GM12865 (cell line): ENCODE measurements at regions not wholly inside any gene's neighbourhood (a gene's known extent, or its start where the extent isn't known, plus 50 kb on each side); places are given as distances from the start of the nearest gene placed in this dataset.

Experiments used
- DNase-seq: peaks from one replicate; pipeline ENCODE4 v3.0.0; 2010; ENCODE audit warnings: low read depth
- H3K4me3 ChIP-seq: 2 replicates; pipeline ENCODE4 v1.5.1; 2011; ENCODE audit warnings: mild to moderate bottlenecking, low read depth, low read length, control low read depth
- TF ChIP-seq, protein P1 (sequence below): IDR thresholded peaks from 2 replicates; pipeline ENCODE4 v1.5.1; 2011; ENCODE audit warnings: low read length, control low read depth, low read depth, inconsistent platforms; ENCODE audit not compliant: insufficient read depth; ENCODE audit errors: missing control alignments

GRCh38 chr4:181690498-181690897 lies 552.7 kb upstream of the TENM3 start:
- no peak for DNase-seq
- TF ChIP-seq, protein P1, sequence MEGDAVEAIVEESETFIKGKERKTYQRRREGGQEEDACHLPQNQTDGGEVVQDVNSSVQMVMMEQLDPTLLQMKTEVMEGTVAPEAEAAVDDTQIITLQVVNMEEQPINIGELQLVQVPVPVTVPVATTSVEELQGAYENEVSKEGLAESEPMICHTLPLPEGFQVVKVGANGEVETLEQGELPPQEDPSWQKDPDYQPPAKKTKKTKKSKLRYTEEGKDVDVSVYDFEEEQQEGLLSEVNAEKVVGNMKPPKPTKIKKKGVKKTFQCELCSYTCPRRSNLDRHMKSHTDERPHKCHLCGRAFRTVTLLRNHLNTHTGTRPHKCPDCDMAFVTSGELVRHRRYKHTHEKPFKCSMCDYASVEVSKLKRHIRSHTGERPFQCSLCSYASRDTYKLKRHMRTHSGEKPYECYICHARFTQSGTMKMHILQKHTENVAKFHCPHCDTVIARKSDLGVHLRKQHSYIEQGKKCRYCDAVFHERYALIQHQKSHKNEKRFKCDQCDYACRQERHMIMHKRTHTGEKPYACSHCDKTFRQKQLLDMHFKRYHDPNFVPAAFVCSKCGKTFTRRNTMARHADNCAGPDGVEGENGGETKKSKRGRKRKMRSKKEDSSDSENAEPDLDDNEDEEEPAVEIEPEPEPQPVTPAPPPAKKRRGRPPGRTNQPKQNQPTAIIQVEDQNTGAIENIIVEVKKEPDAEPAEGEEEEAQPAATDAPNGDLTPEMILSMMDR: no peak
- H3K4me3 ChIP-seq: no peak overlapping the region

DNA sequence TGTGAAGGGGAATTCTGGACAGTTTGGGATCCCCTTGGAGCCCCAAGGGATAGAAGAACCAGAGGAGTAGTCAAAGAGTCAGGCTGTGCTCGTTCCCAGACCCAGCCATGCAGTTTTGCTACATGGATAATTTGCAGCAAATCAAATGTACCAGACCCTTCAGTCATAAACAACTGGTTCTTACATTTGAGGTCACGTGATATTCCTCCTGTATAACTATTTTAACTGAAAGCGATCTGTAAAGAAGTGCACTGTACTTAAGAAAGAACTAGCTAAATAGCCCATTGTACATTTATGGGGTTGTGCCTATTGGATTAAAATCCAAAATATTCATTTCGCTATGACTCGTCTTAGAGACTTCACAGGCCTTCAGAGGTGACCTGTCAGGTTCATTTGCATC lies 550.2 kb upstream of the TENM3 start:
- H3K4me3 ChIP-seq: no peak overlapping the region
- DNase-seq: no peak
- TF ChIP-seq, protein P1: no peak

- TF ChIP-seq, protein P1: no peak
- no peak for DNase-seq
- H3K4me3 ChIP-seq: no peak overlapping the region
Measured at GRCh38 chr4:181693517-181693916, 549.7 kb upstream of the TENM3 start.

DNA sequence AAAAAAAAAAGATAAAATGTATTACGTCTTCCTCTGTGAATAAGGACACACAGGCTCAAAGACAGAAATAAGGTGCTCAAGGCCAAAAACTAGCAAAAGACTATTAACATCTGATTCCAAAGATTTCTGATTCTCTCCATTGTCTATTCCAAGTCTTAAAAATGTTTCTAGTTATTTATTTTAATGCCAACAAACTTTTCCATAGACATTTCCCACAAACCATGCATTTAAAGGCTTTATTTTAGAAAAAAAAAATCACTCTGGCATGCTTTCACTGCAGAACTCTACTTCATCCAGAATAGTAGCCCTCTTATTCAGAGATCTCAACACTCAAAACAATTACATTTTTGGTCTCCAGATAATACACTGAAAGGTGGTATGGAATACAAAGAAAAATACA lies 545.0 kb upstream of the TENM3 start:
- TF ChIP-seq, protein P1: no peak
- H3K4me3 ChIP-seq: no peak overlapping the region
- DNase-seq: no peak

- TF ChIP-seq, protein P1: no peak
- no peak for DNase-seq
- H3K4me3 ChIP-seq: no peak overlapping the region
Measured at GRCh38 chr4:181701214-181701613, 542.0 kb upstream of the TENM3 start.

DNA sequence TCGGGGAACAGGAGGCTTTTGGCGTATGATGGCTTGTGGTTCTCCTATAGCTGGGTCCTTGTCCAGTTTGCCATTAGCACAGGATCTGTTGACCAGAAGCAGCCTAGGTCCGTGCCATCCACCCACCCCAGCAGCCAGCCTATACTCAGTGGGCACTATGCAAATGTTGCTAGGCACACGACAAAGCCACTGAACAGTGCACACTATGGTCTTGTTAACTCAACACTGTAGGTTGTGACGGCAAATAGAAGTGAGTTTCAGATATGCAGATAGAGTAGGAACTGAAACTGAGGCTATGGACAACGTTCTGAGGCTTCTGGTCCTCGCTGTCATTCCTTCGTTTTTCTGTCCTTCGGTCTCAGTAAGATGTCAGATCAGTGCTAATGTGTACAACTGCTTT lies 541.3 kb upstream of the TENM3 start:
- H3K4me3 ChIP-seq: no peak overlapping the region
- DNase-seq: no peak
- TF ChIP-seq, protein P1: no peak

DNA sequence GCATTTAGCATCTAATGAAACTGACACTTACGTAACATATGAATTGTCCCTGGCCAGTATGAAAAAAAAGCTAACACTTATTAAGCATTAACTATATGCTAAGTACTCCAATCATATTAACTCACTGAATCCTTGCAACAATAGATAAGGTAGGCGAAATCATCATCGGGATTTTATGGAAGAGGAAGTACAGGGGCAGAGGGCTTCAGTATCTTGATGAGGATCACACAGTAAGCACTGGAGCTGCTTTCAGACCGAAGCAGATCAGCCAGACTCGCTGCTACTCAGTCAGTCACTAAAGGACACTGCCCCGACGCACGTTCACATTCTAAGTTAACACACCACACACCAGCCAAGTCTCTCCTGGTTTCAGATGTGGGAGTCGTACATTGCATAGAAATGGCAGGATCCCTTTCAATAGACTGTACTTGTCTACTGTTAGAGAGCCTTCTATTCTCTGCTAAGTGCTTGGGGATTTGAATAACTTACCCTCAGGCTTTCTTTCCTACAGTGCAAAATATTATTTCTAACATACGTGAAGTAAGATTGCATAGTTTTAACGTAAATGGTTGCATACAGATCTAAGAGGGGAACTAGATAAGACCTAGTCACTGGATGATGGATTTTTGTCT lies 540.2 kb upstream of the TENM3 start:
- H3K4me3 ChIP-seq: no peak overlapping the region
- DNase-seq: no peak
- TF ChIP-seq, protein P1: no peak
